GM12891 (cell line): ENCODE measurements at regions not wholly inside any gene's neighbourhood (a gene's known extent, or its start where the extent isn't known, plus 50 kb on each side); places are given as distances from the start of the nearest gene placed in this dataset.

Experiments
- POLR2A ChIP-seq: IDR thresholded peaks from 2 replicates; pipeline ENCODE4 v1.6.1; 2011; ENCODE audit warnings: low read depth, low read length, control low read depth
- TAF1 ChIP-seq: IDR thresholded peaks from 2 replicates; pipeline ENCODE4 v1.6.1; 2011; ENCODE audit warnings: low read depth, low read length, control low read depth

- TF ChIP-seq TAF1: no peak
- no peak for TF ChIP-seq POLR2A
Measured at GRCh38 chr14:26851793-26852192, 254.0 kb upstream of the NOVA1 start.
